HEK293 (cell line): ENCODE measurements at regions not wholly inside any gene's neighbourhood (a gene's known extent, or its start where the extent isn't known, plus 50 kb on each side); places are given as distances from the start of the nearest gene placed in this dataset.

Experiments
- CTCF ChIA-PET: fragments of 350-600 bp; formaldehyde crosslinking; extraction: SDS; loops from one replicate; lab custom pipeline; 2021; ENCODE audit warnings: antibody characterized with exemption; lab: Yijun Ruan, JAX
- POLR2A ChIA-PET: fragments of 300-600 bp; formaldehyde crosslinking; extraction: SDS; loops from one replicate; lab custom pipeline; 2020; ENCODE audit warnings: antibody characterized with exemption, inconsistent platforms; lab: Yijun Ruan, JAX
- H3K27ac ChIP-seq: fragments of 200-500 bp; sonication (Bioruptor generic); 2 replicates; pipeline ENCODE4 v1.5.1; 2014; ENCODE audit warnings: low read depth, low read length, control low read depth, inconsistent platforms; ENCODE audit errors: extremely low read depth
- H3K36me3 ChIP-seq, 2 experiments: fragments of 200-500 bp in 1 of 2; sonication (Bioruptor generic) in 1 of 2; 1 replicate in 1 of 2; 2 replicates in 1 of 2; pipeline ENCODE4 v1.5.1; 2014 to 2017; ENCODE audit warnings: inconsistent platforms in 2 of 2, low read length in 2 of 2; ENCODE audit not compliant: control insufficient read depth in 2 of 2, insufficient read depth in 1 of 2
- H3K4me1 ChIP-seq: fragments of 200-500 bp; sonication (Bioruptor generic); 2 replicates; pipeline ENCODE4 v1.5.1; 2014; ENCODE audit warnings: mild to moderate bottlenecking, low read length, inconsistent platforms; ENCODE audit not compliant: control insufficient read depth, insufficient read depth
- H3K4me3 ChIP-seq: 2 replicates; pipeline ENCODE4 v1.5.1; 2011; ENCODE audit warnings: low read depth, mild to moderate bottlenecking, control low read depth, low read length, moderate library complexity
- H3K9me3 ChIP-seq: fragments of 200-500 bp; sonication (Bioruptor generic); 2 replicates; pipeline ENCODE4 v1.5.1; 2014; ENCODE audit warnings: low read depth, low read length, inconsistent platforms; ENCODE audit not compliant: control insufficient read depth, insufficient read depth
- FEZF1 ChIP-seq: fragments of 450-650 bp; formaldehyde crosslinking; IDR thresholded peaks from 2 replicates; pipeline ENCODE4 v1.5.1; 2016; ENCODE audit warnings: missing biosample characterization, missing genetic modification characterization
- GFI1B ChIP-seq: fragments of 450-650 bp; formaldehyde crosslinking; IDR thresholded peaks from 2 replicates; pipeline ENCODE4 v1.5.1; 2016; ENCODE audit warnings: missing biosample characterization, missing genetic modification characterization
- KLF1 ChIP-seq: fragments of 450-650 bp; formaldehyde crosslinking; IDR thresholded peaks from 2 replicates; pipeline ENCODE4 v1.5.1; 2016; ENCODE audit warnings: missing biosample characterization, missing genetic modification characterization
- MYNN ChIP-seq: fragments of 450-650 bp; formaldehyde crosslinking; IDR thresholded peaks from 2 replicates; pipeline ENCODE4 v1.5.1; 2016; ENCODE audit warnings: missing biosample characterization, missing genetic modification characterization, borderline replicate concordance
- SP2 ChIP-seq: fragments of 450-650 bp; formaldehyde crosslinking; IDR thresholded peaks from 2 replicates; pipeline ENCODE4 v1.5.1; 2016; ENCODE audit warnings: missing biosample characterization, missing genetic modification characterization
- ZBTB1 ChIP-seq: fragments of 450-650 bp; formaldehyde crosslinking; IDR thresholded peaks from 2 replicates; pipeline ENCODE4 v1.5.1; 2016; ENCODE audit warnings: missing biosample characterization, missing genetic modification characterization
- ZBTB48 ChIP-seq: fragments of 450-650 bp; formaldehyde crosslinking; IDR thresholded peaks from 2 replicates; pipeline ENCODE4 v1.5.1; 2016; ENCODE audit warnings: missing biosample characterization, missing genetic modification characterization
- ZFHX2 ChIP-seq: fragments of 450-650 bp; formaldehyde crosslinking; conservative IDR thresholded peaks from 2 replicates; pipeline ENCODE4 v1.5.1; 2016; ENCODE audit warnings: missing biosample characterization, missing genetic modification characterization
- ZNF138 ChIP-seq: fragments of 450-650 bp; formaldehyde crosslinking; IDR thresholded peaks from 2 replicates; pipeline ENCODE4 v1.5.1; 2016; ENCODE audit warnings: missing biosample characterization, missing genetic modification characterization, borderline replicate concordance
- ZNF146 ChIP-seq: fragments of 450-650 bp; formaldehyde crosslinking; IDR thresholded peaks from 2 replicates; pipeline ENCODE4 v1.5.1; 2016; ENCODE audit warnings: missing biosample characterization, missing genetic modification characterization
- ZNF26 ChIP-seq: fragments of 450-650 bp; formaldehyde crosslinking; IDR thresholded peaks from 2 replicates; pipeline ENCODE4 v1.5.1; 2016; ENCODE audit warnings: missing biosample characterization, missing genetic modification characterization
- ZNF266 ChIP-seq: fragments of 450-650 bp; formaldehyde crosslinking; IDR thresholded peaks from 2 replicates; pipeline ENCODE4 v1.5.1; 2016; ENCODE audit warnings: missing biosample characterization, missing genetic modification characterization, low read depth
- ZNF292 ChIP-seq: fragments of 450-650 bp; formaldehyde crosslinking; IDR thresholded peaks from 2 replicates; pipeline ENCODE4 v1.5.1; 2016; ENCODE audit warnings: low read depth, missing biosample characterization, missing genetic modification characterization, borderline replicate concordance
- ZNF37A ChIP-seq: fragments of 450-650 bp; IDR thresholded peaks from 2 replicates; pipeline ENCODE4 v1.5.1; 2018; ENCODE audit warnings: missing biosample characterization, missing genetic modification characterization
- ZNF521 ChIP-seq: fragments of 450-650 bp; formaldehyde crosslinking; IDR thresholded peaks from 2 replicates; pipeline ENCODE4 v1.5.1; 2017; ENCODE audit warnings: missing biosample characterization, mild to moderate bottlenecking, missing genetic modification characterization
- ZNF658 ChIP-seq: fragments of 450-650 bp; formaldehyde crosslinking; IDR thresholded peaks from 2 replicates; pipeline ENCODE4; 2016; ENCODE audit warnings: missing biosample characterization, missing genetic modification characterization
- ZNF791 ChIP-seq: fragments of 450-650 bp; formaldehyde crosslinking; IDR thresholded peaks from 2 replicates; pipeline ENCODE4 v1.5.1; 2016; ENCODE audit warnings: missing biosample characterization, missing genetic modification characterization
- ZSCAN30 ChIP-seq: fragments of 450-650 bp; IDR thresholded peaks from 2 replicates; pipeline ENCODE4 v1.5.1; 2018; ENCODE audit warnings: missing biosample characterization, mild to moderate bottlenecking, missing genetic modification characterization, moderate library complexity
- TF ChIP-seq, protein P1 (sequence below): fragments of 450-650 bp; formaldehyde crosslinking; IDR thresholded peaks from 2 replicates; pipeline ENCODE4 v1.5.1; 2016; ENCODE audit warnings: missing biosample characterization, missing genetic modification characterization
- TF ChIP-seq, protein P2 (sequence below): fragments of 450-650 bp; formaldehyde crosslinking; IDR thresholded peaks from 2 replicates; pipeline ENCODE4 v1.5.1; 2017; ENCODE audit warnings: missing biosample characterization, missing genetic modification characterization
- TF ChIP-seq, protein P3 (sequence below): fragments of 450-650 bp; formaldehyde crosslinking; IDR thresholded peaks from 2 replicates; pipeline ENCODE4 v1.5.1; 2016; ENCODE audit warnings: missing biosample characterization, missing genetic modification characterization

GRCh38 chr20:63064310-63064709 is 57.5 kb upstream of the BHLHE23 start:
- TF ChIP-seq KLF1 (tag by site-specific recombination) (peak; percentile 53; the same call in 1 of the 2 replicates), ZNF37A (tag by site-specific recombination) (no peak), ZNF521 (tag by site-specific recombination) (no peak), ZSCAN30 (tag by site-specific recombination) (no peak), ZNF292 (tag by site-specific recombination) (no peak)
- TF ChIP-seq, all 188 proteins: peak for 1
- Histone ChIP-seq H3K4me3 (no peak overlapping the region), H3K9me3 (no peaks in the 10 kb centered on the region), H3K27ac (no peak overlapping the region), H3K36me3 (no peaks in the 10 kb centered on the region), H3K4me1 (no peaks in the 10 kb centered on the region)
- POLR2A ChIA-PET, result no interaction called here
- CTCF ChIA-PET, result interaction anchor here (0.6 to 0.7 kb wide), 2 partner anchors 8 to 40 kb away, joined by 3 read pairs; no protein-coding TSS in a partner anchor

- H3K4me1 ChIP-seq, result no peaks in the 10 kb centered on the region
- no peak overlapping the region for H3K4me3 ChIP-seq
- H3K36me3 ChIP-seq, result no peaks in the 10 kb centered on the region
- CTCF ChIA-PET, result interaction anchor here (0.7 to 0.9 kb wide), 2 partner anchors 8 to 16 kb away, joined by 3 read pairs; no protein-coding TSS in a partner anchor
- H3K9me3 ChIP-seq, result no peaks in the 10 kb centered on the region
- no peak overlapping the region for H3K27ac ChIP-seq
- TF ChIP-seq ZNF146 (tag by site-specific recombination) (peak; percentile 34), FEZF1 (tag by site-specific recombination) (no peak)
- TF ChIP-seq, protein P1, sequence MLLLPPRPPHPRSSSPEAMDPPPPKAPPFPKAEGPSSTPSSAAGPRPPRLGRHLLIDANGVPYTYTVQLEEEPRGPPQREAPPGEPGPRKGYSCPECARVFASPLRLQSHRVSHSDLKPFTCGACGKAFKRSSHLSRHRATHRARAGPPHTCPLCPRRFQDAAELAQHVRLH (tag by site-specific recombination), result no peak
- POLR2A ChIA-PET, result no interaction called here
These were observed 55.7 kb upstream of the BHLHE23 start for GRCh38 chr20:63062188-63063140.

DNA sequence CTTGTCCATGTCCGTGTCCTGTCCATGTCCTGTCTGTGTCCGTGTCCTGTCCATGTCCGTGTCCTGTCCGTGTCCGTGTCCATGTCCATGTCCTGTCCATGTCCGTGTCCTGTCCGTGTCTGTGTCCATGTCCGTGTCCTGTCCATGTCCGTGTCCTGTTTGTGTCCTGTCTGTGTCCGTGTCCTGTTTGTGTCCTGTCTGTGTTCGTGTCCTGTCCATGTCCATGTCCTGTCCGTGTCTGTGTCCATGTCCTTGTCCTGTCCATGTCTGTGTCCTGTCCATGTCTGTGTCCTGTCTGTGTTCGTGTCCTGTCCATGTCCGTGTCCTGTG is 55.0 kb upstream of the BHLHE23 start:
- no peaks in the 10 kb centered on the region for H3K36me3 ChIP-seq
- no peak overlapping the region for H3K4me3 ChIP-seq
- no peaks in the 10 kb centered on the region for H3K4me1 ChIP-seq
- CTCF ChIA-PET, result no interaction called here
- H3K27ac ChIP-seq, result no peak overlapping the region
- TF ChIP-seq ZNF791 (tag by site-specific recombination) (no peak), MYNN (tag by site-specific recombination) (no peak), GFI1B (no peak), ZNF26 (tag by site-specific recombination) (no peak), SP2 (tag by site-specific recombination) (no peak), ZNF138 (tag by site-specific recombination) (no peak), ZBTB48 (tag by site-specific recombination) (no peak), ZBTB1 (tag by site-specific recombination) (no peak), ZNF658 (no peak), ZNF266 (tag by site-specific recombination) (no peak), ZFHX2 (tag by site-specific recombination) (no peak)
- TF ChIP-seq, protein P2, sequence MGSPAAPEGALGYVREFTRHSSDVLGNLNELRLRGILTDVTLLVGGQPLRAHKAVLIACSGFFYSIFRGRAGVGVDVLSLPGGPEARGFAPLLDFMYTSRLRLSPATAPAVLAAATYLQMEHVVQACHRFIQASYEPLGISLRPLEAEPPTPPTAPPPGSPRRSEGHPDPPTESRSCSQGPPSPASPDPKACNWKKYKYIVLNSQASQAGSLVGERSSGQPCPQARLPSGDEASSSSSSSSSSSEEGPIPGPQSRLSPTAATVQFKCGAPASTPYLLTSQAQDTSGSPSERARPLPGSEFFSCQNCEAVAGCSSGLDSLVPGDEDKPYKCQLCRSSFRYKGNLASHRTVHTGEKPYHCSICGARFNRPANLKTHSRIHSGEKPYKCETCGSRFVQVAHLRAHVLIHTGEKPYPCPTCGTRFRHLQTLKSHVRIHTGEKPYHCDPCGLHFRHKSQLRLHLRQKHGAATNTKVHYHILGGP (tag by site-specific recombination), result no peak
- TF ChIP-seq, protein P3, sequence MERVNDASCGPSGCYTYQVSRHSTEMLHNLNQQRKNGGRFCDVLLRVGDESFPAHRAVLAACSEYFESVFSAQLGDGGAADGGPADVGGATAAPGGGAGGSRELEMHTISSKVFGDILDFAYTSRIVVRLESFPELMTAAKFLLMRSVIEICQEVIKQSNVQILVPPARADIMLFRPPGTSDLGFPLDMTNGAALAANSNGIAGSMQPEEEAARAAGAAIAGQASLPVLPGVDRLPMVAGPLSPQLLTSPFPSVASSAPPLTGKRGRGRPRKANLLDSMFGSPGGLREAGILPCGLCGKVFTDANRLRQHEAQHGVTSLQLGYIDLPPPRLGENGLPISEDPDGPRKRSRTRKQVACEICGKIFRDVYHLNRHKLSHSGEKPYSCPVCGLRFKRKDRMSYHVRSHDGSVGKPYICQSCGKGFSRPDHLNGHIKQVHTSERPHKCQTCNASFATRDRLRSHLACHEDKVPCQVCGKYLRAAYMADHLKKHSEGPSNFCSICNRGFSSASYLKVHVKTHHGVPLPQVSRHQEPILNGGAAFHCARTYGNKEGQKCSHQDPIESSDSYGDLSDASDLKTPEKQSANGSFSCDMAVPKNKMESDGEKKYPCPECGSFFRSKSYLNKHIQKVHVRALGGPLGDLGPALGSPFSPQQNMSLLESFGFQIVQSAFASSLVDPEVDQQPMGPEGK (tag by site-specific recombination), result no peak
- POLR2A ChIA-PET, result no interaction called here
- no peaks in the 10 kb centered on the region for H3K9me3 ChIP-seq
